Stimulated activated CD8-positive, alpha-beta memory T cell treated with anti-CD3 and anti-CD28 coated beads, Interleukin-15, amount 100 ng/mL, for 48 hours (primary cell): ENCODE measurements at regions not wholly inside any gene's neighbourhood (a gene's known extent, or its start where the extent isn't known, plus 50 kb on each side); places are given as distances from the start of the nearest gene placed in this dataset.

Experiments
- DNase-seq, 2 donors: peaks; one replicate each; pipeline ENCODE4 v3.0.0-alpha.2; 2020; ENCODE audit warnings: low read depth in 2 of 2

GRCh38 chr10:131445623-131446022 is 134.1 kb upstream of the TCERG1L start:
- no peak for DNase-seq

GRCh38 chr10:131446171-131446570 is 134.7 kb upstream of the TCERG1L start:
- no peak for DNase-seq

GRCh38 chr10:131448171-131448570 is 136.7 kb upstream of the TCERG1L start:
- no peak for DNase-seq

- DNase-seq: no peak
Observed at GRCh38 chr10:131448883-131449282, 137.4 kb upstream of the TCERG1L start.

GRCh38 chr10:131450216-131450765 is 138.8 kb upstream of the TCERG1L start:
- DNase-seq: no peak

- no peak for DNase-seq
Observed at GRCh38 chr10:131451407-131452015, 140.0 kb upstream of the TCERG1L start.

GRCh38 chr10:131452926-131453720 is 141.6 kb upstream of the TCERG1L start:
- no peak for DNase-seq

GRCh38 chr10:131453721-131454634 is 142.5 kb upstream of the TCERG1L start:
- peak; percentile 27 to 59 for DNase-seq

- DNase-seq: no peak
Observed at GRCh38 chr10:131456411-131456810, 144.9 kb upstream of the TCERG1L start.

- DNase-seq: no peak
Observed at GRCh38 chr10:131461093-131461492, 149.6 kb upstream of the TCERG1L start.

GRCh38 chr10:131464789-131465188 is 153.3 kb upstream of the TCERG1L start:
- no peak for DNase-seq

- DNase-seq: no peak
Observed at GRCh38 chr10:131469551-131469950, 158.0 kb upstream of the TCERG1L start.

- no peak for DNase-seq
Observed at GRCh38 chr10:131473645-131474044, 162.1 kb upstream of the TCERG1L start.

GRCh38 chr10:131474416-131474815 is 162.9 kb upstream of the TCERG1L start:
- no peak for DNase-seq

GRCh38 chr10:131475043-131475442 is 163.5 kb upstream of the TCERG1L start:
- no peak for DNase-seq

- DNase-seq: no peak
Observed at GRCh38 chr10:131475803-131476202, 164.3 kb upstream of the TCERG1L start.

- no peak for DNase-seq
Observed at GRCh38 chr10:131477457-131478121, 166.1 kb upstream of the TCERG1L start.

GRCh38 chr10:131478377-131478989 is 167.0 kb upstream of the TCERG1L start:
- DNase-seq: no peak

GRCh38 chr10:131480066-131480465 is 168.5 kb upstream of the TCERG1L start:
- no peak for DNase-seq

- no peak for DNase-seq
Observed at GRCh38 chr10:131480861-131481260, 169.3 kb upstream of the TCERG1L start.

GRCh38 chr10:131485732-131486131 is 174.2 kb upstream of the TCERG1L start:
- no peak for DNase-seq
